H1 (cell line): ENCODE measurements at regions not wholly inside any gene's neighbourhood (a gene's known extent, or its start where the extent isn't known, plus 50 kb on each side); places are given as distances from the start of the nearest gene placed in this dataset.
A peak's percentile ranks its signal among the peaks of the same experiment; 100 is the strongest.

Experiments
- CTCF ChIA-PET: fragments of 300-600 bp; sonication (Branson Sonifier 250); formaldehyde crosslinking; loops from one replicate; lab custom pipeline; 2021; ENCODE audit not compliant: partially characterized antibody; lab: Charles Lee
- POLR2A ChIA-PET: fragments of 300-600 bp; sonication (Branson Sonifier 250); formaldehyde crosslinking; loops from one replicate; lab custom pipeline; 2021; ENCODE audit warnings: inconsistent platforms; ENCODE audit not compliant: partially characterized antibody; lab: Charles Lee
- DNase-seq, 2 experiments: peaks; one replicate each; pipeline versions ENCODE4 v3.0.0 to v3.0.0-alpha.2; 2010 to 2022; ENCODE audit warnings: low spot score in 2 of 2, low read depth in 1 of 2, mixed read lengths in 1 of 2
- FAIRE-seq: peaks from 2 replicates; lab custom pipeline; 2011; peaks lifted over from hg19 to GRCh38; lab: Jason Lieb, UNC
- H2AFZ ChIP-seq: 2 replicates; pipeline ENCODE4 v1.8.1; 2012; ENCODE audit warnings: low read length, inconsistent platforms
- H2AK5ac ChIP-seq: 2 replicates; pipeline ENCODE4 v1.6.1; 2013; ENCODE audit warnings: low read depth, low read length
- H2BK120ac ChIP-seq: replicated peaks from 2 replicates; pipeline ENCODE3; 2013; ENCODE audit warnings: low read depth, low read length, inconsistent platforms
- H2BK12ac ChIP-seq: 2 replicates; pipeline ENCODE4 v1.6.1; 2013; ENCODE audit warnings: low read depth, low read length
- H2BK15ac ChIP-seq: 2 replicates; pipeline ENCODE4 v1.6.1; 2013; ENCODE audit warnings: low read length
- H2BK20ac ChIP-seq: 2 replicates; pipeline ENCODE4 v1.6.1; 2013; ENCODE audit warnings: low read length
- H2BK5ac ChIP-seq: 2 replicates; pipeline ENCODE4 v1.6.1; 2013; ENCODE audit warnings: low read depth, low read length
- H3K14ac ChIP-seq: 2 replicates; pipeline ENCODE4 v1.6.1; 2013; ENCODE audit warnings: inconsistent platforms; ENCODE audit not compliant: insufficient read length
- H3K18ac ChIP-seq: 2 replicates; pipeline ENCODE4 v1.6.1; 2013; ENCODE audit warnings: low read length; ENCODE audit errors: extremely low read depth
- H3K23ac ChIP-seq: 2 replicates; pipeline ENCODE4 v1.6.1; 2013; ENCODE audit warnings: inconsistent platforms; ENCODE audit not compliant: insufficient read length
- H3K23me2 ChIP-seq: 2 replicates; pipeline ENCODE4 v1.6.1; 2013; ENCODE audit warnings: low read depth, low read length
- H3K27ac ChIP-seq: 2 replicates; pipeline ENCODE4 v1.6.1; 2011; ENCODE audit warnings: low read depth, low read length, inconsistent platforms
- H3K27me3 ChIP-seq, 4 experiments: replicated peaks in 1 of 4; 1 replicate in 1 of 4; 2 replicates in 3 of 4; pipeline versions ENCODE4 v1.6.1 to v1.8.1; 2011 to 2013; ENCODE audit warnings: low read length in 3 of 4, mild to moderate bottlenecking in 3 of 4, inconsistent platforms in 2 of 4, mixed read lengths in 2 of 4, moderate library complexity in 1 of 4; ENCODE audit not compliant: control insufficient read depth in 3 of 4, insufficient read depth in 3 of 4; ENCODE audit errors: extremely low read depth in 1 of 4
- H3K36me3 ChIP-seq, 4 experiments: 2 replicates each; pipeline versions ENCODE4 v1.6.1 to v1.8.1; 2011 to 2013; ENCODE audit warnings: mild to moderate bottlenecking in 4 of 4, low read length in 3 of 4, moderate library complexity in 2 of 4, control low read depth in 1 of 4, inconsistent platforms in 1 of 4; ENCODE audit not compliant: insufficient read depth in 4 of 4, control insufficient read depth in 2 of 4
- H3K4ac ChIP-seq: replicated peaks from 2 replicates; pipeline ENCODE3; 2013; ENCODE audit warnings: low read length, low read depth, mixed read lengths, inconsistent platforms; ENCODE audit not compliant: insufficient read length
- H3K4me1 ChIP-seq, 4 experiments: replicated peaks in 1 of 4; 1 replicate in 1 of 4; 2 replicates in 3 of 4; pipeline versions ENCODE4 v1.6.1 to v1.8.1; 2011 to 2013; ENCODE audit warnings: low read length in 3 of 4, inconsistent platforms in 2 of 4, mixed read lengths in 1 of 4; ENCODE audit not compliant: insufficient read depth in 4 of 4, control insufficient read depth in 3 of 4
- H3K4me2 ChIP-seq, 2 experiments: 2 replicates each; pipeline versions ENCODE4 v1.6.1 to v1.8.1; 2011 to 2013; ENCODE audit warnings: low read depth in 2 of 2, low read length in 2 of 2, control low read depth in 1 of 2, inconsistent platforms in 1 of 2, mild to moderate bottlenecking in 1 of 2; ENCODE audit not compliant: insufficient read depth in 1 of 2
- H3K4me3 ChIP-seq, 4 experiments: fragments of 200-600, 300-600 bp in 1 of 4; sonication (generic), shearing (Covaris generic), sonication (Bioruptor Twin) in 1 of 4; 2 replicates each; pipeline versions ENCODE4 v1.5.1 to v1.8.1; 2011 to 2016; ENCODE audit warnings: low read length in 4 of 4, low read depth in 3 of 4, control low read depth in 2 of 4, inconsistent platforms in 2 of 4, mild to moderate bottlenecking in 2 of 4, mixed read lengths in 1 of 4, moderate library complexity in 1 of 4; ENCODE audit not compliant: insufficient read depth in 2 of 4; ENCODE audit errors: extremely low read depth in 1 of 4
- H3K56ac ChIP-seq: replicated peaks from 2 replicates; pipeline ENCODE3; 2013; ENCODE audit warnings: low read depth, mild to moderate bottlenecking, mixed read lengths, low read length, inconsistent platforms; ENCODE audit not compliant: insufficient read length
- H3K79me1 ChIP-seq: 2 replicates; pipeline ENCODE4 v1.6.1; 2013; ENCODE audit warnings: low read depth, low read length, control low read depth
- H3K79me2 ChIP-seq, 2 experiments: 2 replicates each; pipeline versions ENCODE4 v1.6.1 to v1.8.1; 2012 to 2013; ENCODE audit warnings: low read length in 2 of 2, mild to moderate bottlenecking in 2 of 2, inconsistent platforms in 1 of 2; ENCODE audit not compliant: insufficient read depth in 2 of 2, control insufficient read depth in 1 of 2
- H3K9ac ChIP-seq, 4 experiments: replicated peaks in 1 of 4; 1 replicate in 1 of 4; 2 replicates in 3 of 4; pipeline versions ENCODE4 v1.6.1 to v1.8.1; 2011 to 2013; ENCODE audit warnings: low read depth in 3 of 4, low read length in 3 of 4, control low read depth in 2 of 4, mild to moderate bottlenecking in 2 of 4, moderate library complexity in 2 of 4, inconsistent platforms in 1 of 4; ENCODE audit errors: extremely low read depth in 1 of 4
- H3K9me3 ChIP-seq, 2 experiments: 2 replicates each; pipeline versions ENCODE4 v1.6.1 to v1.8.1; 2012 to 2013; ENCODE audit warnings: mild to moderate bottlenecking in 2 of 2, moderate library complexity in 2 of 2, control low read depth in 1 of 2, inconsistent platforms in 1 of 2, low read depth in 1 of 2, low read length in 1 of 2, mixed read lengths in 1 of 2; ENCODE audit not compliant: insufficient read depth in 2 of 2
- H4K20me1 ChIP-seq, 2 experiments: replicated peaks in 1 of 2; 2 replicates each; pipeline versions ENCODE3 to v1.8.1; 2011 to 2013; ENCODE audit warnings: inconsistent platforms in 2 of 2, low read length in 2 of 2, mild to moderate bottlenecking in 1 of 2; ENCODE audit not compliant: insufficient read depth in 2 of 2, control insufficient read depth in 1 of 2
- H4K5ac ChIP-seq: 2 replicates; pipeline ENCODE4 v1.6.1; 2013; ENCODE audit warnings: low read length, low read depth, mixed read lengths, inconsistent platforms; ENCODE audit not compliant: insufficient read length
- H4K8ac ChIP-seq: 2 replicates; pipeline ENCODE4 v1.8.0; 2013; ENCODE audit warnings: mild to moderate bottlenecking, moderate library complexity, low read length, inconsistent platforms; ENCODE audit not compliant: insufficient read depth; ENCODE audit errors: extremely low read depth
- H4K91ac ChIP-seq: replicated peaks from 2 replicates; pipeline ENCODE3; 2013; ENCODE audit warnings: low read length, mixed read lengths, inconsistent platforms; ENCODE audit not compliant: insufficient read length
- RXRA ChIP-seq: IDR thresholded peaks from 2 replicates; pipeline ENCODE4 v1.6.1; 2011; ENCODE audit warnings: low read depth, mild to moderate bottlenecking, low read length, moderate library complexity; ENCODE audit not compliant: insufficient read depth
- SP1 ChIP-seq: IDR thresholded peaks from 2 replicates; pipeline ENCODE4 v1.6.1; 2011; ENCODE audit warnings: low read depth, low read length
- WGBS, 2 experiments: shearing (Covaris generic) in 1 of 2; methylation state at CpG; one replicate each; pipeline versions ENCODE4 v1.1.6 to v1.1.7; 2013 to 2015; ENCODE audit warnings: low lambda C conversion rate in 2 of 2, mixed read lengths in 2 of 2, inconsistent platforms in 1 of 2, low coverage in 1 of 2, missing lambda C conversion rate in 1 of 2; ENCODE audit not compliant: insufficient replicate concordance in 2 of 2, insufficient coverage in 1 of 2, insufficient read length in 1 of 2; ENCODE audit errors: extremely low coverage in 1 of 2, missing lambda C conversion rate in 1 of 2; 5-methylcytosine and 5-hydroxymethylcytosine counted together

DNA sequence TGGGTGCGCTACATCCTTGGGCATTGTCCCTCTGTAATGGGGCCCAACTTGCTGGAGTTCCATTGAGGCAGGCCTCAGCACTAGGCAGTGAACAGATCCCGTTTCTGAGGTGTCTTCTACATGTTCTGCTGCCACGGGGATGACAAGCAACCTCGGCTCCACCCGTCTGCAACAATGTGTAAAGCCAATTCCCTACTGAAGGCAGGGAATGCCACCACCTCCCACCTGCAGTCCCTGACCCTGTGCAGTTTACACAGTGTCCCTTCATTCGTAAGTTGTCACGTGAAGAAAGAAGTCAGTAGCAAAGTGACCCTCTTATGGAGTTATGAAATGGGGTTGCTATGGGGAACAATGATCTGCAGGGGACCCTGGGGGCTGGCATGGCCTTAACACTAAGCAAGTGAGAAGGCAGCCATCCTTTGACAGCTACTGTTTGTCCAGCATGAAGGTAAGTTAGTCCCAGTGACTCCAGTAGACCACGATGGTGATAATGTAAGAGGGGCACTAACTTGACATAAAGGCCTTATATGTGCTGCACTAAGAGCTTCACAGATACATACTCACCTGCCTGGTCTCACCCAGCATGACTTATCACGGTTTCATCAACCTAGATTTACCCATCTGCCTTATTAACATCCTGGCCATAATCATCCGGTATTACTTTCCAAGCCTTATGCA is 130.6 kb upstream of the ZSWIM2 start:
- Histone ChIP-seq H2BK120ac (no peak overlapping the region), H3K4me1 (no peaks in the 10 kb centered on the region), H4K8ac (no peak overlapping the region), H3K79me2 (no peaks in the 10 kb centered on the region), H3K23me2 (no peaks in the 10 kb centered on the region), H3K36me3 (no peaks in the 10 kb centered on the region), H3K9ac (no peak overlapping the region), H4K91ac (no peak overlapping the region), H3K18ac (no peak overlapping the region), H2BK12ac (no peak overlapping the region), H3K14ac (no peak overlapping the region), H3K23ac (no peak overlapping the region), H4K5ac (no peak overlapping the region), H3K4ac (no peak overlapping the region), H2AK5ac (no peak overlapping the region), H3K56ac (no peak overlapping the region), H2BK20ac (no peak overlapping the region), H3K79me1 (no peaks in the 10 kb centered on the region), H3K27ac (no peak overlapping the region), H3K9me3 (no peaks in the 10 kb centered on the region), H2BK15ac (no peak overlapping the region), H3K27me3 (no peaks in the 10 kb centered on the region), H3K4me3 (no peak overlapping the region), H4K20me1 (no peaks in the 10 kb centered on the region), H2BK5ac (no peak overlapping the region), H2AFZ (no peak overlapping the region), H3K4me2 (no peak overlapping the region)
- FAIRE-seq (no peak), DNase-seq (peak in 1 of 2 experiments; percentile 17)
- ChIA-PET POLR2A (no interaction called here), CTCF (no interaction called here)
- WGBS, 2 experiments: 85% methylated on average over 10 of the region's 10 CpGs; no CpG with 5 or more reads in 1 of the 2 experiments
- TF ChIP-seq RXRA: no peak
- no peak for TF ChIP-seq SP1
